ENCODE measurements at regions not wholly inside any gene's neighbourhood (a gene's known extent, or its start where the extent isn't known, plus 50 kb on each side); places are given as distances from the start of the nearest gene placed in this dataset.

DNA sequence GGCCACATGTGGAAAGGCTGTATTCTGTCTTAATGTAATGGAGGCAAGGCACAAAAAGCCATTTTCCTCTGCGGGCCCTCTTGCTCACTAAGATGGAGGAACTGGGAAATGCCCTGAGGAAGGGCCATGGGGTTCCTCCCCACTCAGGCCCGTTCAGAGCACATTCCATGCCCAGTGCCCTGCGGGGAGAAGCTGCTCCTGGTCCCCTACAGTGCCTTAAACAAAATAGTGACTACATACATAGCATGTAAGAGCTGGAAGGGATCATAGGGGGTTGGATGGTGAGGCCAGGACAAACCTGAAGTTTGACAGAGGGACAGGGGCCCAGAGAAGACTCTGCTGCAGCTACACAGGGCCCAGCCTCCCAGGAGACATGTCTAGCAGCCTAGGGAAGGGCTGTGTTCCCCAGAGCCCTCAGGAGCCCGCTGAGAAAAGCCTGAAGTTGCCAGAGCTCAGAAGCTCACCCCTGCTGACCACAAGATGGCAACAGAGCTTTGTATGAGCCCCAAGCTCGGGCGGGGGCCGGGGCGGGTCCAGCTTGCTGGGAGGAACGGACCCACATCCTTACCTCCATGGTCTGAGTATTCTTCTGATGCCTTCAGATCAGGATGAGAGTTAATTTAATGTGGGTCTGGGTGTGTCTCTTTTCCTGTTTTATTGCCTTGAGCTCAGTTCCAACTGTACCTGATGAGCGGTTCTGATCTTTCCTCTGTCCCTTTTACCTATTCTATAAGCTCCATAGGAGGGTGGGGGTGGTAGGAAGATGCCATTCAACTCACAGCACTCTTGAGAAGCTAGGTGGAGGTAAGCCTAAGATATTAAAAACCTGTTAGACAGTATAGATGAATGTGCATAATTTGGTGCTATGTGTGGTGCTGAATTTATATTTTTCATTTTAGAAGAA is 242.9 kb downstream of the CDC5L start:
- peaks cover 0 to 59% (median 0%) of the 10 kb centered on the region in 7 donors for H3K27me3 ChIP-seq (replicated peaks in 1 of 7)
- 20 to 27% (median 23%) methylated on average over 10 of the region's 10 CpGs for WGBS, 5 donors
- H3K4me3 ChIP-seq = no peak overlapping the region
- TF ChIP-seq, protein P1, sequence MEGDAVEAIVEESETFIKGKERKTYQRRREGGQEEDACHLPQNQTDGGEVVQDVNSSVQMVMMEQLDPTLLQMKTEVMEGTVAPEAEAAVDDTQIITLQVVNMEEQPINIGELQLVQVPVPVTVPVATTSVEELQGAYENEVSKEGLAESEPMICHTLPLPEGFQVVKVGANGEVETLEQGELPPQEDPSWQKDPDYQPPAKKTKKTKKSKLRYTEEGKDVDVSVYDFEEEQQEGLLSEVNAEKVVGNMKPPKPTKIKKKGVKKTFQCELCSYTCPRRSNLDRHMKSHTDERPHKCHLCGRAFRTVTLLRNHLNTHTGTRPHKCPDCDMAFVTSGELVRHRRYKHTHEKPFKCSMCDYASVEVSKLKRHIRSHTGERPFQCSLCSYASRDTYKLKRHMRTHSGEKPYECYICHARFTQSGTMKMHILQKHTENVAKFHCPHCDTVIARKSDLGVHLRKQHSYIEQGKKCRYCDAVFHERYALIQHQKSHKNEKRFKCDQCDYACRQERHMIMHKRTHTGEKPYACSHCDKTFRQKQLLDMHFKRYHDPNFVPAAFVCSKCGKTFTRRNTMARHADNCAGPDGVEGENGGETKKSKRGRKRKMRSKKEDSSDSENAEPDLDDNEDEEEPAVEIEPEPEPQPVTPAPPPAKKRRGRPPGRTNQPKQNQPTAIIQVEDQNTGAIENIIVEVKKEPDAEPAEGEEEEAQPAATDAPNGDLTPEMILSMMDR (IDR thresholded peaks at IDR 0.05 in 8 of 11, conservative IDR thresholded peaks at IDR 0.05 in 3 of 11) = peak in 6 of 11 experiments; percentile 19 to 47 (median 27)
- no peak for TF ChIP-seq POLR2A (IDR thresholded peaks at IDR 0.05)
- H3K27ac ChIP-seq = no peak overlapping the region
- peaks cover 5 to 32% (median 17%) of the 10 kb centered on the region in 6 donors for H3K4me1 ChIP-seq
- intact Hi-C loops (cut with DNase I; ENCODE audit: low total_unique reads) = no loop called here
- no peaks in the 10 kb centered on the region for H3K36me3 ChIP-seq
- no peak for DNase-seq
- no peaks in the 10 kb centered on the region for H3K9me3 ChIP-seq

DNA sequence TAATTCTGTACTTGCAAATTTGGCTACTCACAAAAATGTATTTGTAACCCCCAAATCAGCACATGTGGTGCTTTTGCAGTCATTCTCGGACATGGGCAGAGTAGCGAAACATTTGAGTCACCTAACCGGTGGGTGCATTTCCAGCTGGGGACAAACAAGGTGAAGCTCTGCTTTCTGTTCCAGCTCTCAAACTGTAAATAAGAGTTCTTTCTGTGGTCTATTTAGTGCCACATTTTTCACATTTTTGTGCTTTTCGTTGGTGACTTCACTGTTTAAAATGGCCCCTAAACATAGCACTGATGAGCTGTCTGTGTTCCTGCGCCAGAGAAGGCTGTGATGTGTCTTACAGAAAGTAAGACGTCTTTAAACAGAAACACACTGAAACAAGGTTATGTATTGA is 244.5 kb downstream of the CDC5L start:
- WGBS, 5 donors = 78 to 92% (median 90%) methylated on average over 6 of the region's 6 CpGs
- Histone ChIP-seq H3K4me1 (peaks cover 4 to 29% (median 16%) of the 10 kb centered on the region in 6 donors), H3K9me3 (no peaks in the 10 kb centered on the region), H3K36me3 (no peaks in the 10 kb centered on the region), H3K4me3 (no peak overlapping the region), H3K27ac (no peak overlapping the region), H3K27me3 (replicated peaks in 1 of 7) (peaks cover 0 to 71% (median 4%) of the 10 kb centered on the region in 7 donors)
- intact Hi-C loops (cut with DNase I; ENCODE audit: low total_unique reads) = no loop called here
- no peak for DNase-seq
- TF ChIP-seq, protein P1 (IDR thresholded peaks at IDR 0.05 in 8 of 11, conservative IDR thresholded peaks at IDR 0.05 in 3 of 11) = no peak
- TF ChIP-seq POLR2A (IDR thresholded peaks at IDR 0.05) = no peak
- TF ChIP-seq POLR2AphosphoS5 (IDR thresholded peaks at IDR 0.05) = no peak

DNA sequence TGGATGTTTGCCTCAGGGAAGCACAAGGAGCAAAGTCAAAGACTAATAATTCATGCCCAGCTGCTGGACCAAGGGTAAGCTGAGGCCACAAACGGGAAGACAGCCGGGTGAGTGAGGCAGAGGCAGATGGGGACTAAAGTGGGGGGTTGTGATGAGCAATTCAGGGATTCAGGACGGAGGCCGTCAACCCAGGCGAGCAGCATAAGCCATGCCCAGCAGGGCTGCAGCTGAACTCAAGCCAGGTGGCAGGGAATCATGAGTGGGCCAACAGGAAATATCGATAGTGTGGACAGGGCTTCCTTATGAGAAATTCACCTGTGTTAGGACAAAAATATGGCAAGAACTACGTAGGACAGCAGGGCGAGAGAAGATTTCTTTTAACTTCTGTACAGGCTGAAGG is 246.8 kb downstream of the CDC5L start:
- H3K36me3 ChIP-seq = no peaks in the 10 kb centered on the region
- 88 to 96% (median 89%) methylated on average over 8 of the region's 8 CpGs for WGBS, 5 donors
- peaks cover 0 to 60% (median 4%) of the 10 kb centered on the region in 7 donors for H3K27me3 ChIP-seq (replicated peaks in 1 of 7)
- H3K4me1 ChIP-seq = peaks cover 3 to 14% (median 10%) of the 10 kb centered on the region in 6 donors
- TF ChIP-seq POLR2A (IDR thresholded peaks at IDR 0.05) = no peak
- TF ChIP-seq, protein P1 (IDR thresholded peaks at IDR 0.05 in 8 of 11, conservative IDR thresholded peaks at IDR 0.05 in 3 of 11) = no peak
- TF ChIP-seq POLR2AphosphoS5 (IDR thresholded peaks at IDR 0.05) = no peak
- no peak for DNase-seq
- H3K4me3 ChIP-seq = no peak overlapping the region
- H3K9me3 ChIP-seq = peaks cover 0 to 9% (median 0%) of the 10 kb centered on the region in 8 donors
- intact Hi-C loops (cut with DNase I; ENCODE audit: low total_unique reads) = no loop called here
- no peak overlapping the region for H3K27ac ChIP-seq

DNA sequence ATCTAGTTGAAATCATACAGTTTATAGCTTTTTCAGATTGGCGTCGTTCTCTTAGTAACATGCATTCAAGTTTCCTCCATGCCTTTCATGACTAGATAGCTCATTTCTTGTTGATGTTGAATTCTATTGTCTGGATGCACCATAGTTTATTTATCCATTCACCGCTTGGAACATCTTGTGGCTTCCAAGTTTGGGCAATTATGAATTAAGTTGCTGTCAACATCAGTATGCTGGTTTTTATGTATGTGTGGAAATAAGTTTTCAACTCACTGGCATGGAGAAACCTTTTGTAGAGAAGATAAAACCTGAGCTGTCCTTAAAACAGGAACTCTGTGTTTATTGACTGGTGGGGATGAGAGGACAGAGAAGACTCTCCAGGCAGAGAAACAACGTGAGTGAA is 248.0 kb downstream of the CDC5L start:
- intact Hi-C loops (cut with DNase I; ENCODE audit: low total_unique reads) = no loop called here
- no peak for DNase-seq
- TF ChIP-seq POLR2AphosphoS5 (IDR thresholded peaks at IDR 0.05) (no peak), POLR2A (IDR thresholded peaks at IDR 0.05) (no peak)
- TF ChIP-seq, protein P1 (IDR thresholded peaks at IDR 0.05 in 8 of 11, conservative IDR thresholded peaks at IDR 0.05 in 3 of 11) = no peak
- Histone ChIP-seq H3K27ac (no peak overlapping the region), H3K4me1 (peaks cover 0 to 3% (median 1%) of the 10 kb centered on the region in 6 donors), H3K9me3 (peaks cover 0 to 9% (median 0%) of the 10 kb centered on the region in 8 donors), H3K4me3 (no peak overlapping the region), H3K27me3 (replicated peaks in 1 of 7) (peaks cover 0 to 54% (median 4%) of the 10 kb centered on the region in 7 donors), H3K36me3 (no peaks in the 10 kb centered on the region)
- 78 to 90% (median 86%) methylated on average over 4 of the region's 4 CpGs for WGBS, 5 donors
